Natural killer cell treated with Interleukin-12 subunit alpha and Interleukin-12 subunit beta and Interleukin-15 and Interleukin-18, amount 100 ng/mL, for 72 hours (primary cell): ENCODE measurements at regions not wholly inside any gene's neighbourhood (a gene's known extent, or its start where the extent isn't known, plus 50 kb on each side); places are given as distances from the start of the nearest gene placed in this dataset.

ENCODE experiments used
- ATAC-seq, 2 donors: fragments of 150-1000 bp; cut with Tn5 transposase in 1 of 2; sonication (Bioruptor Pico), chemical (Tn5 transposase) in 1 of 2; 2 replicates each; pipeline ENCODE4 v1.10.0; 2021
- DNase-seq: peaks from one replicate; pipeline ENCODE4 v3.0.0; 2022; ENCODE audit warnings: low spot score
- H3K27ac Mint-ChIP-seq, 2 donors: 1 replicate in 1 of 2; 2 replicates in 1 of 2; pipeline ENCODE4 v1.8.0; 2022; ENCODE audit warnings: mixed read lengths in 2 of 2, mild to moderate bottlenecking in 1 of 2, moderate library complexity in 1 of 2
- H3K27me3 Mint-ChIP-seq, 2 donors: 1 replicate in 1 of 2; 2 replicates in 1 of 2; pipeline ENCODE4 v1.8.0; 2022; ENCODE audit warnings: mixed read lengths in 2 of 2
- H3K36me3 Mint-ChIP-seq: one replicate; pipeline ENCODE4 v1.8.0; 2022; ENCODE audit warnings: mixed read lengths
- H3K4me1 Mint-ChIP-seq, 2 donors: 1 replicate in 1 of 2; 2 replicates in 1 of 2; pipeline ENCODE4 v1.8.0; 2022; ENCODE audit warnings: low read depth in 2 of 2, mixed read lengths in 2 of 2, mild to moderate bottlenecking in 1 of 2
- H3K4me3 Mint-ChIP-seq: one replicate; pipeline ENCODE4 v1.8.0; 2022; ENCODE audit warnings: mixed read lengths
- H3K9me3 Mint-ChIP-seq: 2 replicates; pipeline ENCODE4 v1.8.0; 2022; ENCODE audit warnings: mixed read lengths

DNA sequence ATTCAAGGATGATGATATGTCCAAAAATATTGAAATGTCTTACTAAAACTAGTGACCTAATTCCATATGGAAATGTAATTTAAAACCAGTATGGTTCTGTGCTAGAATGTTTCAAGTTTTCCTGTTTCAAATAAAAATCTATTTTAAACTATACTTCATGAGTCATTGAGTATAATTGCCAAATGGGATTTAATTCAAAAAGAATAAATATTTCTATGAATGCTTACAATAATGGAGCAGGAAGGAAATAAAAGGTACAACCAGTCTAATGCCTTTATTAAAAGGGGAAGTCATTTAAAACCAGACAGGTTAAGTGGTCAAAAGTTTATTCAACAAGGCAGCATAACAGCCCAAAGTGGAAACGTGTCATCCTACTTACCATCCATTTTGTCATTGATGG, 2347.1 kb downstream of the PCDH7 start:
- Mint-ChIP-seq H3K9me3 (peaks cover 9% of the 10 kb centered on the region), H3K4me1 (no peaks in the 10 kb centered on the region), H3K36me3 (no peaks in the 10 kb centered on the region), H3K27ac (no peak overlapping the region), H3K27me3 (no peaks in the 10 kb centered on the region), H3K4me3 (no peak overlapping the region)
- ATAC-seq: no peak
- DNase-seq: no peak

DNA sequence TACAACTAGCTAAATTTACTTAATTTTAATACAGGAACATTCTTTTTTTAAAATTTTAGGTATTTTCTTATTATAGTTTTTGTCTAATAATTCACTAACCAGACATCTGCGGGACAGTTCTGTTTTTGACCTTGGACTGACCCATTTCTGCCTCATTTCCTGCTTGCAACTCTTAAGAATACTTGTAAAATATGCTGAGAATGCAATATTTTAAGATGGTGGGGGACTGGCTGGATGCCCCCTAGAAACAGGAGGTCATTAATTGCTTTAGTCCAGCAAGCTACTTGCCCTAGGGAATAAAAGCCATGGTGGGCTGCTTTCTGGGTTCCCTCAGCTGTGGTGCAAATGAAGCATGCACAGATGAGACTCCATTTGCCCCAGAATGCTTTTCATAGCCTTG, 2348.4 kb downstream of the PCDH7 start:
- H3K4me3 Mint-ChIP-seq: no peak overlapping the region

DNA sequence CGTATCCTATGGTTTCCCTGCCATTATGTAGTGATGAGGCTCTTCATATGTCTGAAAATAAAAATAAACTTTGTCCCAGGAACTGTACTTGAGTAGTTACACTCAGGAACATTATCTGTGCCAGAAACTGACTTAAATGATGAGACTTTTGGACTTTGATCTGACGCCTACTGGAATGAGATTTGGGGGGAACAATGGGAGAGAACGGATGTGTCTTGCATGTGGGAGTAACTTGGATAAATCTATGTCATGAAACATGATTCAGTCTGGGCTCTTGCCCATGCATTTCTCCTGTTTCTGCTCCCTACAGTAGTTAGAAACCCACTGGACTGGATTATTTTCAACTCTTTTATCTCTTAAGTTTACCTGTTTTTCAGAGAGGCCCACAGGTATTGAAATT, 2351.4 kb downstream of the PCDH7 start:
- H3K4me1 Mint-ChIP-seq: no peaks in the 10 kb centered on the region
- no peak overlapping the region for H3K27ac Mint-ChIP-seq
- H3K36me3 Mint-ChIP-seq: no peaks in the 10 kb centered on the region
- H3K27me3 Mint-ChIP-seq: no peaks in the 10 kb centered on the region
- no peak overlapping the region for H3K4me3 Mint-ChIP-seq
- H3K9me3 Mint-ChIP-seq: peaks cover 5% of the 10 kb centered on the region
- DNase-seq (no peak), ATAC-seq (no peak)

More for the DNA sequence above, 2348.4 kb downstream of the PCDH7 start:
- no peaks in the 10 kb centered on the region for H3K36me3 Mint-ChIP-seq
- no peaks in the 10 kb centered on the region for H3K27me3 Mint-ChIP-seq
- no peak overlapping the region for H3K27ac Mint-ChIP-seq
- ATAC-seq (no peak), DNase-seq (no peak)
- no peaks in the 10 kb centered on the region for H3K4me1 Mint-ChIP-seq
- peaks cover 5% of the 10 kb centered on the region for H3K9me3 Mint-ChIP-seq

DNA sequence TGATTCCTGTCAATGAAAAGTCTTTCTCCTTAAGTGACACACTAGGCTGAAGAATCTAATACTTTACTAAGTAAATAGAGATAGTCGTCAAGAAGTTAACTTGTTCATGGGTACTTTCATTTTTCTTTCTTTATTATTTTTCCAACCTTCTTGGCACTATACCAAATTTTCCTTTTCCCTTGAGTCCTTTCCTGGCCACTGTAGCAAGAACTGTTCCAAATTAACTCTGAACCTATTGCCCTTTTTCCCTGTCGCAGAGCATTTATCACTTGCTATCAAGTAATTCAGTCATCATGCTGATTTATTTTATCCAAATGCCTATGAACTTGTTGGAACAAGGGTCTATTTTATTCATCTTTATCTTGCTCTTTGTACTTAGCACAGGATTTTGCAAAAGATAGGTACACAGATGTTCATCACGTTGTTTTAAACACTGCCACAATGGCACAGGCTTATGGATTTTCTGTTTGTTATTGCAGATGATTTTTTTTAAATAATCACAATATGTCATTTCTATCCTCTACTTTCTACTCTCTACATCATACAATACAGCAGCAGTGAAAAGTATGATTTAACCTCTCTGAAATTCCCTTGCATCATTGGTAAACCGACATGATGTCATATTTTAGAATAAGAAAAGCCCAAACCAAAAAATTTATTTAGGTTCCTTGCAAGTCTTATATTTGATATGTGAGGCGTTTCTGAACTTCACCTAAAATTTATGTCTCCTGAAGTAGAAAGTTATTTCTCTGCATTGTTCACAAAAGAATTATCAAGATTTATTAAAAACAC, 2352.3 kb downstream of the PCDH7 start:
- Mint-ChIP-seq H3K27ac (no peak overlapping the region), H3K27me3 (no peaks in the 10 kb centered on the region), H3K36me3 (no peaks in the 10 kb centered on the region), H3K4me1 (no peaks in the 10 kb centered on the region), H3K9me3 (peaks cover 5% of the 10 kb centered on the region), H3K4me3 (no peak overlapping the region)
- ATAC-seq (no peak), DNase-seq (no peak)

DNA sequence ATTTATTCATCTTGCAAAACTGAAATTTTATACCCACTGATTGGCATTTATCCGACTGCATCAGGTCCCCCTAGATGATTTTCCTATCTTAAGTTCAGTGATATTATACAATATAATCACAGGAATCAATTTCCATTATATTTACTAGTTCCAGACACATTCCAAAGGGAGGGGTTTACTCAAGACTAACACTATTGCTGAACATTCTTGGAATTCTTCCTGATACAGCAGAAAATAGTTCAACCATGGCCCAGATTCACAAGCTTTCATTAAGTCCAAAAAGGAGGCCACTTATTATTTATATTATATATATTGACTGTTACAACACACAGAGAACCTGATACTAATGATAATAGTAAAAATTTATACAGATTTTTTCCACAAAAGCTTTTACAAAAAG, 2353.6 kb downstream of the PCDH7 start:
- no peak for ATAC-seq
- H3K36me3 Mint-ChIP-seq: no peaks in the 10 kb centered on the region
- no peak for DNase-seq
- H3K9me3 Mint-ChIP-seq: peaks cover 11% of the 10 kb centered on the region
- no peak overlapping the region for H3K4me3 Mint-ChIP-seq
- no peak overlapping the region for H3K27ac Mint-ChIP-seq
- H3K4me1 Mint-ChIP-seq: no peaks in the 10 kb centered on the region
- H3K27me3 Mint-ChIP-seq: no peaks in the 10 kb centered on the region

DNA sequence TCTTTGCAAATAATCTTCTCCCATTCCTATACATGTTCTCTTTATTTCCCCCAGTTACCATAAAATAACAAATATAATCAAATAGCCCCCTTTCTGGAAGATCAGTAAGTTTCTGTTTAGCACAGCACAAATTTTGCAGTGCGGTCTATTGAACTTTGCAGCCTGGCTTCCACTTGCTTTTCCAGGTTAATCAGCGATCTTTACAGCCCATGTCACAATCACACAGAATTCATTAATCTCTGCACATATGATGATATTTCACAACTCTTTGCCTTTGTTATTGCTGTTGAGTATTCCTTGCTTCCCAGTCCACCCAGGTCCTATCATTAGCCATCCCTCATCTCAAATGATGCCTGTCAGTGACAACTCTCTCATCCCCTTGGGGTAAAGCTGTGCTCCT, 2358.0 kb downstream of the PCDH7 start:
- Mint-ChIP-seq H3K9me3 (peaks cover 22% of the 10 kb centered on the region), H3K27ac (no peak overlapping the region), H3K4me1 (no peaks in the 10 kb centered on the region), H3K27me3 (no peaks in the 10 kb centered on the region), H3K36me3 (no peaks in the 10 kb centered on the region), H3K4me3 (no peak overlapping the region)
- DNase-seq (no peak), ATAC-seq (no peak)

DNA sequence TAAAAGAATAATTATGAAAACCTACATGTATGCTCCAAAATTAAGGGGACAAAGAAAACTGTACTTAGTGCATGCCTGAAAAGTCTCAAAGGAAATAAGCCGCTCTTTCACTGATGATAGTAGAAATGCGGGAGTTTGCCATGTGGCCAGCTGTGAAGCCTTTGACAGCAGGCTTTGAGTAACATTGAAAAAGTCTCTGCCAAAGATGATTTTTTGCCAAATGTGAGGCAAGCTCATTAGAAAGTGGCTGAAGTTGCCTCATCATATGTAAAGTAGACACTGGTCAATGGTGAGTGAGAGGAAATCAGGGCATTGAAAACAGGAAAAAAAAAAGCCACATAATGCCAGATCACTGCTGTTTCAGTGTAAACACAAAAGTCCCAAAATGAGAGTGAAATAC, 2360.1 kb downstream of the PCDH7 start:
- H3K4me3 Mint-ChIP-seq: no peak overlapping the region
- peaks cover 27% of the 10 kb centered on the region for H3K9me3 Mint-ChIP-seq
- H3K27ac Mint-ChIP-seq: no peak overlapping the region
- H3K27me3 Mint-ChIP-seq: no peaks in the 10 kb centered on the region
- H3K36me3 Mint-ChIP-seq: no peaks in the 10 kb centered on the region
- H3K4me1 Mint-ChIP-seq: no peaks in the 10 kb centered on the region
- no peak for DNase-seq
- no peak for ATAC-seq

DNA sequence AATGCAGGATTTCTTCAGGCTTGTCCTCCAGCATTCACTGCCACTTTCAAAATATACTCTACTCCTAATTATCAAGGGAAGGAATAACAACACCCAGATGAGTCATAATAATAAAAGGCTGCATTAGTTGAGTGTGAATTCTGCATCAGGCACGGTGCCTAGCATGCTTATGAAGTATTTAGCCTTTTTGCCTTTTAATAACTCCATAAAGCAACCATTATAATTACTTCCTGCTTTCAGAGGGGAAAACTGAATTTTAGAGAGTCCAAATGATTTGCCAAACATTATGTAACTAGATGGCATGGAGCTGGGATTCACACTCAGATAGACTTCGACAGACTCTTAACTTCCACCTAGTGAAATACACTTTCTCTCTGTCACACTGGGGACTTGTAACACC, 2365.5 kb downstream of the PCDH7 start:
- DNase-seq: no peak
- peaks cover 30% of the 10 kb centered on the region for H3K9me3 Mint-ChIP-seq
- no peak for ATAC-seq

DNA sequence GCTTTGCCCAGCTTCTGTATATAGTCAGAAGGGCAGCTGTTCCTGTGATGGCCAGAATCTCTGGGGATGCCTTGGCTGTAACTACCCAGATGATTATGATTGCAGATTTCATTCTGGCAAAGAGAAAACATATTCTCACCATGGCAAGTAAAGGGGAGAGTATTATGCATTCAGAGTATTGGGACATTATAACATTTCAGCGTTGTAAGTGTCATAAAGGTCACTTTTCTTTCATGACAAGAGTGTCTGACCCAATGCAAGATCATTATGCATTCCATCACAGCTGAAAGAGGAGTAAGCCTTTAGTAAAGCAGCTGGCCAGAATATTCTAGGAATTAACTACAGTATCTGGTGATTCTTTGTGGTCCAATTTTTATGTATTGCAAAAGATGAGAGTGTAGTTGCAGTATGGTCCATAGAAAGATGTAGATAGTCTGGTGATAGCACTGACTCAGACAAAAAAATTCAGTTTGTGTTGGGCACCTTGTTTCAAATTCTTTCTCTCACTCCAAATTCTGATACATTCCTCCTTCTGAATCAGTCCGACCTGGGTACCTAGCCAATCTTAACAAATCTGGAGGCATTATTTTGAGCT, 2366.3 kb downstream of the PCDH7 start:
- no peak for DNase-seq
- H3K9me3 Mint-ChIP-seq: peaks cover 27% of the 10 kb centered on the region
- ATAC-seq: no peak
- no peak overlapping the region for H3K27ac Mint-ChIP-seq
- H3K27me3 Mint-ChIP-seq: no peaks in the 10 kb centered on the region
- no peaks in the 10 kb centered on the region for H3K36me3 Mint-ChIP-seq
- no peak overlapping the region for H3K4me3 Mint-ChIP-seq
- no peaks in the 10 kb centered on the region for H3K4me1 Mint-ChIP-seq

More for the DNA sequence above, 2365.5 kb downstream of the PCDH7 start:
- Mint-ChIP-seq H3K4me1 (no peaks in the 10 kb centered on the region), H3K36me3 (no peaks in the 10 kb centered on the region), H3K27me3 (no peaks in the 10 kb centered on the region), H3K27ac (no peak overlapping the region), H3K4me3 (no peak overlapping the region)

DNA sequence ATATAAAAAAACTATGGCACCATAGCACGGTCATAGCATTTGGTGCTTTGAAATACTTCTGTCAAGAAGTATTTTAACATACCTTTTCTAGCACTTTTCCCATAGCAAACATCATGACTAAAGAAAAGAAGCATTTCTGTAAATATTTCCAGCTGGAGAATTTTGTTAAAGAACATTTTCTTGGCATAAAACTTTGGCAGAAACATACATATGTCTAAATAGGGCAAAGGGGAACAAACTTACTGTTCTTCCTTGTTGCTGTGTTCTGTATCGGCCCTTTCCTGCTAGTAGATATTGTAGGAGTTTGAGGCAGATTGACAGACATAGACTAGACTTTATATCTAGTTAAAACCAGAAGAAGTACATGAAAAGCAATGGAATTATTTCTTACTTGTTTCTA, 2368.5 kb downstream of the PCDH7 start:
- Mint-ChIP-seq H3K36me3 (no peaks in the 10 kb centered on the region), H3K4me3 (no peak overlapping the region), H3K9me3 (peaks cover 21% of the 10 kb centered on the region), H3K27ac (no peak overlapping the region), H3K27me3 (no peaks in the 10 kb centered on the region), H3K4me1 (no peaks in the 10 kb centered on the region)
- ATAC-seq: no peak
- DNase-seq: no peak

DNA sequence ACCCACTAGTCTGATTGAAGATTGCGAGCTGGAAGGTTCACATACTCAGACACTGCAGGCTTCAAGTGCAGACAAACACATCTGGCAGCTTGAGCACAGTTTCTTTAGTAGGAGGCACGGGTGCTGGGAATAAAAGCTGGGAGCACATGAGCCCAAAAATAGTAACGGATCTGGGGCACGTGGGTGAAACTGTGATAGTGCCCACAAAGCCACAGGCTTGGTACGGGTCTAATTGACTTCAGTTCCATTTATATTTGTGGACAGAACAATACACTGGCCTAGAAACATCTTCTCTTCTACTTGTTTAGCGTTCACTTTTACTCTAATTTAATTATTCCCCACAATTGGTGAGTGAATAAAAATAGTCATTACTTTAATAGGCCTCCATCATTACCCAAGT, 2370.7 kb downstream of the PCDH7 start:
- no peak overlapping the region for H3K4me3 Mint-ChIP-seq
- no peak overlapping the region for H3K27ac Mint-ChIP-seq
- H3K36me3 Mint-ChIP-seq: no peaks in the 10 kb centered on the region
- no peaks in the 10 kb centered on the region for H3K4me1 Mint-ChIP-seq
- DNase-seq: no peak
- peaks cover 25% of the 10 kb centered on the region for H3K9me3 Mint-ChIP-seq
- no peak for ATAC-seq
- no peaks in the 10 kb centered on the region for H3K27me3 Mint-ChIP-seq

DNA sequence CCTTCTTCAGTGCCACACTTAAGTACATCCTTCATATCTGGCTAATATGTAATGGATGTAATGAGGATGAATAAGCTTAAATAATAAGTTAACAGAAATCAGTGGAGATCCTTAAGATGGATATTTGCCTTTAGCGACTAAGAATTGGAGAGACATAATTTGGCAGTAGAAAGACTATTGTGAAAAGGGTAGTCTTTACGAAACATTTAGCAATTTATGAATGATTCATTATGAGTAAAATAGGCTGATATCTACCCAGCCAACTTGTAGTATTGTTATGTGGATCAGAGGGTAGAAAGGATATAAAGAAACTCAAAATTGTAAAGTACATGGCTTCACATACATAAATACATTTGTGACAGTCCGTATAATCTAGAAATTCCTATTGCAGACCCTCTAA, 2371.8 kb downstream of the PCDH7 start:
- H3K9me3 Mint-ChIP-seq: peaks cover 26% of the 10 kb centered on the region
- no peaks in the 10 kb centered on the region for H3K36me3 Mint-ChIP-seq
- H3K27me3 Mint-ChIP-seq: no peaks in the 10 kb centered on the region
- H3K4me1 Mint-ChIP-seq: no peaks in the 10 kb centered on the region
- H3K4me3 Mint-ChIP-seq: no peak overlapping the region
- ATAC-seq (no peak), DNase-seq (no peak)
- no peak overlapping the region for H3K27ac Mint-ChIP-seq

DNA sequence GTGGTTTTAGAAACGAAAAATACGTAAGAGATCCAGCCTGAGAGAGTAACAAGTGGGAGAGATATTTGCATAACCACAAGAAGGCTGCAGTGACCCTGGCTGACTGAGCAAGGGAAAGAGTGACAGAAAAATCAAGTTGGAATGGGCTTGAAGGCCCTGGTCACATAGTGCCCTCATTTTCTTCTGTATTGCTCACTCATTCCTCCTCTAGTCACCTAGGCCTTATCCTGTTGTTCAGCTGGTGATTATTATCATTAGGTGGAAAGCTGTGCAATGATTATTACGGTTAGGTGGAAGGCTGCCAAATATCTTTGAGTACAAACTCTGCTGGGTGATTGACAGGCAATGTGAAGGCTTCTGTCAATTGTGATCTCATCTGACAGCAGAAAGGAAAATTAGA, 2384.1 kb downstream of the PCDH7 start:
- no peak for ATAC-seq
- DNase-seq: no peak
- Mint-ChIP-seq H3K9me3 (peaks cover 28% of the 10 kb centered on the region), H3K36me3 (peaks cover 21% of the 10 kb centered on the region), H3K4me1 (no peaks in the 10 kb centered on the region), H3K27me3 (no peaks in the 10 kb centered on the region), H3K27ac (no peak overlapping the region), H3K4me3 (no peak overlapping the region)

DNA sequence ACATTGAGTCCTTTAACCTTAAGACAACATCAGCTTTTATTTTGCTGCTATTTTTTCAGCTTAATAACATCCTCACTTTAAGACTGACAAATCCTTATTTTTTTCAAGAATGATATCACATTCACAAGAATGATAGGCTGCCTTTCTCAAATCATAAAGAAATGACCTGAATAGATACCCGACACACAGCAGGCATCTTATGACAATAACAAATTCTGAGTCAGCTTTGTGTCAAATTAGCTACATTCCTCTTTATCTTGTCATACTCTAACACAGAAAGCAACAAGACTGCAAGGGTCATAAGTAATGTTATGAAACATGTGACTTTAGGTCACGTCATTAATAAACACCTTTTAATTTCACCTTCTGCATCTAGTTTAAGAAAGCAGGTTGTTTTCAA, 2387.6 kb downstream of the PCDH7 start:
- no peak overlapping the region for H3K27ac Mint-ChIP-seq
- ATAC-seq (no peak), DNase-seq (no peak)
- H3K9me3 Mint-ChIP-seq: peaks cover 28% of the 10 kb centered on the region
- no peaks in the 10 kb centered on the region for H3K4me1 Mint-ChIP-seq
- H3K36me3 Mint-ChIP-seq: peaks cover 15% of the 10 kb centered on the region
- no peak overlapping the region for H3K4me3 Mint-ChIP-seq
- no peaks in the 10 kb centered on the region for H3K27me3 Mint-ChIP-seq

DNA sequence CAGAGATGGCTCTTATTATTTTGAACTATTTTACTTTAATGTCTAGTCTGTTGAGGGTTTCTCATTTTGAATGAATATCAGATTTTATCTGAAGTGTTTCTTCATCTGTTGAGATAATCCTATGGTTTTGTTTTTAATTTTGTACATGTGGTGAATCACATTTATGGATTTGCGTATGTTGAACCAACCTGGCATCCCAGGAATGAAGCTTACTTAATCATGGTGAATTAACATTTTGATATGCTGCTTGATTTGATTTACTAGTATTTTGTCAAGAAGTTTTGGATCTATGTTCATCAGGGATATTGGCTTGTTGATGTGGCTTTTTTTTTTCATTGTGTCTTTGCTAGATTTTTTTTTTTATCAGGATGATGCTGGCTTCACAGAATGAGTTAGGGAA, 2390.9 kb downstream of the PCDH7 start:
- no peak for DNase-seq
- no peaks in the 10 kb centered on the region for H3K4me1 Mint-ChIP-seq

More for the DNA sequence above, 2390.9 kb downstream of the PCDH7 start:
- Mint-ChIP-seq H3K27me3 (no peaks in the 10 kb centered on the region), H3K36me3 (peaks cover 9% of the 10 kb centered on the region), H3K9me3 (peaks cover 27% of the 10 kb centered on the region), H3K4me3 (no peak overlapping the region), H3K27ac (no peak overlapping the region)
- ATAC-seq: no peak
